ENCODE measurements at regions not wholly inside any gene's neighbourhood (a gene's known extent, or its start where the extent isn't known, plus 50 kb on each side); places are given as distances from the start of the nearest gene placed in this dataset.

DNA sequence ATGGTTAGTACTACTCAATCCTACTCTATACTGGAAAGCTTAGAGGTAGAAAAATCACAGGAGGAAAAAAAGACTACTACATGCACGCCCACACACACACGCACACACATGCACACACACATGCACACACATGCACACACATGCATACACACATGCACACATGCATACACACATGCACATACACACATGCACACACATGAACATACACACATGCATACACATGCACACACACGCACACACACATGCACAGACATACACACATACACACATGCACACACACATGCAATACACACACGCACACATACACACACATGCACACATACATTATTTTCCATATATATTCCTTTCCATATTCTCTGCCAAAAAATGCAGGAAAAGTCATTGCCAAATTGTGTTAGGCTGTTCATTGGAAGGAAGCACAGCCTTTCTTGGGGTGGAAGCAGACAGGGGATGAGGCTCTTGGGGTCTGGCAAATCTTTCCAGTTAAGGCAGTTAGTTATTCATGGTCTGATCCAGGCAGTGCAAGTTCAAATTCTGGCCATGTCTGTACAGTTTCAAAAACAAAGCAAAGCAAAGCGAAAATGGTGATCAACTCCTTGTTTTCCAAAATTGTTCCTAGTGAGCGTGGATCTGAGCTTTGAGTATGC, 187.9 kb upstream of the EGFLAM start:
- Histone ChIP-seq H3K4me1 (peaks cover 0 to 6% (median 5%) of the 10 kb centered on the region in 3 donors), H3K27ac (no peak overlapping the region), H3K9me3 (no peaks in the 10 kb centered on the region), H3K27me3 (no peaks in the 10 kb centered on the region), H3K4me3 (no peak overlapping the region), H3K36me3 (no peaks in the 10 kb centered on the region)
- no peak for ATAC-seq
- intact Hi-C loops (cut with DNase I), result no loop called here
- DNase-seq, result no peak
- 93 to 95% methylated on average over 6 of the region's 6 CpGs for WGBS, 2 donors
- no peak for FAIRE-seq
- no peak for TF ChIP-seq CTCF (IDR thresholded peaks at IDR 0.05)

- intact Hi-C loops (cut with DNase I), result no loop called here
- WGBS, 2 donors, result 17 to 20% methylated on average over 3 of the region's 3 CpGs
- ATAC-seq (peak; percentile 56 to 73 (median 68)), FAIRE-seq (no peak), DNase-seq (peak in 3 of 6 donors; percentile 3 to 19 (median 7))
- no peak overlapping the region for H3K4me3 ChIP-seq
- H3K4me1 ChIP-seq, result peaks cover 0 to 6% (median 5%) of the 10 kb centered on the region in 3 donors
- H3K27me3 ChIP-seq, result no peaks in the 10 kb centered on the region
- H3K27ac ChIP-seq, result no peak overlapping the region
- TF ChIP-seq CTCF (IDR thresholded peaks at IDR 0.05), result no peak
- H3K36me3 ChIP-seq, result no peaks in the 10 kb centered on the region
- H3K9me3 ChIP-seq, result no peaks in the 10 kb centered on the region
These were observed 189.0 kb upstream of the EGFLAM start for GRCh38 chr5:38069360-38069759.

DNA sequence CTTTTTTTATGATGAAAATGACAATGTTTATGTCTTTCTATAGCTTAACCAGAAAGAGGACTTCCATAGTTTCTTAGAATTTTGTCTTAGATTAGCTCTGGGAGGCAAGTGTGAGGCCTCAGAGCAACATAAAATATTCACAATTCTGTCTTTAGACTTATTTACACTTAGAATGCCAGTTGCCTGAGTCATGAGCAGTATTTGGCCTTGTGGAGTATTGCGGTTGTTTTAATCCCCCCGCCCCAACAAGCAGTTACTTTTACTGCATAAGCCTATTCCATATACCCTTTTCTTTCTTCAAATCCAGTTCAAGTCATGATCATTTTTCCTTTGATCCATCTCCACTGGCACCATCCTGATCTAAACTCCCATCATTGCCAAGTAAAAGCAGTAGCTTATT, 198.0 kb upstream of the EGFLAM start:
- ATAC-seq (no peak), FAIRE-seq (no peak), DNase-seq (no peak)
- H3K9me3 ChIP-seq, result no peaks in the 10 kb centered on the region
- no peaks in the 10 kb centered on the region for H3K36me3 ChIP-seq
- intact Hi-C loops (cut with DNase I), result no loop called here
- H3K27ac ChIP-seq, result no peak overlapping the region
- no peaks in the 10 kb centered on the region for H3K4me1 ChIP-seq
- no peak overlapping the region for H3K4me3 ChIP-seq
- TF ChIP-seq CTCF (IDR thresholded peaks at IDR 0.05), result no peak
- WGBS, 2 donors, result 71 to 76% methylated on average over 2 of the region's 2 CpGs
- H3K27me3 ChIP-seq, result no peaks in the 10 kb centered on the region

DNA sequence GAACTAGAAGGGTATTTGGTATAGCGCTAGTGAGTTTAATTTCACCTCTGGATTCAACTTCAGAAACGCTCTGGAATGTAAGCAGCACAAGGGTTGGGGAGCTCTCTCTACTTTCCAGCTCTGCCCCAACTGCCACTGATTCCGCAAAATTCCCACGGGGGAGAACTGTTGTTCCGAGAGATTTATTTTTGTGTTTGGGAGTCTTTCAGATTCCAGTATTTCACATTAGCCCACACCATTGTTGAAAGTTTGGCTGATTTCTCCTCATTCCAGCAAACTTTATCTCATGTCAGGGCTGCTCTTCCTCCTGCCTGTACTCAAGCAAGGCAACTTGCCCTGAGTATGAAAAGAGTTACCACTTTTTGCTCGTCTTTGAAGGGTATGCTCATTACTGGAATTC, 198.5 kb upstream of the EGFLAM start:
- ATAC-seq, result no peak
- Histone ChIP-seq H3K36me3 (no peaks in the 10 kb centered on the region), H3K27ac (no peak overlapping the region), H3K4me3 (no peak overlapping the region), H3K4me1 (no peaks in the 10 kb centered on the region), H3K27me3 (no peaks in the 10 kb centered on the region), H3K9me3 (no peaks in the 10 kb centered on the region)
- TF ChIP-seq CTCF (IDR thresholded peaks at IDR 0.05), result no peak
- 75 to 85% methylated on average over 6 of the region's 6 CpGs for WGBS, 2 donors
- no peak for FAIRE-seq
- DNase-seq, result no peak
- intact Hi-C loops (cut with DNase I), result no loop called here

- DNase-seq (no peak), ATAC-seq (no peak), FAIRE-seq (no peak)
- intact Hi-C loops (cut with DNase I), result no loop called here
- no peaks in the 10 kb centered on the region for H3K36me3 ChIP-seq
- TF ChIP-seq CTCF (IDR thresholded peaks at IDR 0.05), result no peak
- H3K4me3 ChIP-seq, result no peak overlapping the region
- 77 to 81% methylated on average over 12 of the region's 12 CpGs for WGBS, 2 donors
- H3K4me1 ChIP-seq, result no peaks in the 10 kb centered on the region
- no peaks in the 10 kb centered on the region for H3K9me3 ChIP-seq
- no peaks in the 10 kb centered on the region for H3K27me3 ChIP-seq
- no peak overlapping the region for H3K27ac ChIP-seq
These were observed 206.4 kb upstream of the EGFLAM start for GRCh38 chr5:38051711-38052511.

Data from pancreas (tissue), 10 donors.